GM18505 (cell line): ENCODE measurements at regions not wholly inside any gene's neighbourhood (a gene's known extent, or its start where the extent isn't known, plus 50 kb on each side); places are given as distances from the start of the nearest gene placed in this dataset.

Experiments
- ATAC-seq: cut with Tn5 transposase; IDR thresholded peaks from one replicate; pipeline ENCODE4 v1.9.1; 2021; ENCODE audit not compliant: unreplicated experiment
- POLR2A ChIP-seq: IDR thresholded peaks from 4 replicates; pipeline ENCODE4 v1.6.1; 2011; ENCODE audit warnings: borderline replicate concordance; ENCODE audit not compliant: insufficient read depth, insufficient read length; ENCODE audit errors: extremely low read depth

- no peak for TF ChIP-seq POLR2A
- ATAC-seq = no peak
Measured at GRCh38 chr1:229086091-229086490, 184.8 kb upstream of the RAB4A start.

- no peak for TF ChIP-seq POLR2A
- ATAC-seq = no peak
Measured at GRCh38 chr1:229086686-229087085, 184.2 kb upstream of the RAB4A start.

- no peak for ATAC-seq
- no peak for TF ChIP-seq POLR2A
Measured at GRCh38 chr1:229087339-229087738, 183.6 kb upstream of the RAB4A start.

GRCh38 chr1:229087906-229088305 lies 183.0 kb upstream of the RAB4A start:
- no peak for ATAC-seq
- TF ChIP-seq POLR2A = no peak

GRCh38 chr1:229088711-229089110 lies 182.2 kb upstream of the RAB4A start:
- no peak for TF ChIP-seq POLR2A
- ATAC-seq = no peak

- ATAC-seq = no peak
- TF ChIP-seq POLR2A = no peak
Measured at GRCh38 chr1:229089586-229090208, 181.2 kb upstream of the RAB4A start.

- no peak for ATAC-seq
- TF ChIP-seq POLR2A = no peak
Measured at GRCh38 chr1:229091721-229092136, 179.2 kb upstream of the RAB4A start.

- TF ChIP-seq POLR2A = no peak
- no peak for ATAC-seq
Measured at GRCh38 chr1:229092377-229093237, 178.3 kb upstream of the RAB4A start.

- ATAC-seq = no peak
- TF ChIP-seq POLR2A = no peak
Measured at GRCh38 chr1:229093238-229093540, 177.7 kb upstream of the RAB4A start.

- no peak for ATAC-seq
Measured at GRCh38 chr1:229093609-229094336, 177.1 kb upstream of the RAB4A start.

GRCh38 chr1:229094476-229095311 lies 176.2 kb upstream of the RAB4A start:
- TF ChIP-seq POLR2A = no peak
- no peak for ATAC-seq

More at GRCh38 chr1:229093609-229094336, 177.1 kb upstream of the RAB4A start:
- TF ChIP-seq POLR2A = no peak

- TF ChIP-seq POLR2A = no peak
Measured at GRCh38 chr1:229095325-229095724, 175.6 kb upstream of the RAB4A start.

GRCh38 chr1:229097356-229097755 lies 173.6 kb upstream of the RAB4A start:
- no peak for TF ChIP-seq POLR2A
- ATAC-seq = no peak

More at GRCh38 chr1:229095325-229095724, 175.6 kb upstream of the RAB4A start:
- ATAC-seq = no peak

- no peak for TF ChIP-seq POLR2A
- no peak for ATAC-seq
Measured at GRCh38 chr1:229098361-229098760, 172.6 kb upstream of the RAB4A start.
